Suppressor macrophage treated with lipopolysaccharide for 1 hour (primary cell): ENCODE measurements at regions not wholly inside any gene's neighbourhood (a gene's known extent, or its start where the extent isn't known, plus 50 kb on each side); places are given as distances from the start of the nearest gene placed in this dataset.

ENCODE experiments used
- DNase-seq, 3 donors: peaks; one replicate each; pipeline ENCODE4 v3.0.0-alpha.2; 2020 to 2022

DNA sequence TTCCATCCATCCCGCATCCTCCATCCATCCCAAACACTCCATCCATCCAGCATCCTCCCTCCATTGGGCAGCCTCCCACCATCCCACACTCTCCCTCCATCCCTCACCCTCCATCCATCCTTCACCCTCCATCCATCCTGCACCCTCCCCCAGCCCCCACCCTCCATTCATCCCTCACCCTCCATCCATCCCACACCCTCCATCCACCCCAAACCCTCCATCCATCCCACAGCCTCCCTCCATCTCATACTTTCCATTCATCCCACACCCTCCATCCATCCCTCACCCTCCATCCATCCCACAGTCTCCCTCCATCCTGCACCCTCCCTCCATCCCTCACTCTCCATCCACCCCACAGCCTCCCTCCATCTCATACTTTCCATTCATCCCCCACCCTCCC lies 60.4 kb downstream of the FOXI2 start:
- no peak for DNase-seq

DNA sequence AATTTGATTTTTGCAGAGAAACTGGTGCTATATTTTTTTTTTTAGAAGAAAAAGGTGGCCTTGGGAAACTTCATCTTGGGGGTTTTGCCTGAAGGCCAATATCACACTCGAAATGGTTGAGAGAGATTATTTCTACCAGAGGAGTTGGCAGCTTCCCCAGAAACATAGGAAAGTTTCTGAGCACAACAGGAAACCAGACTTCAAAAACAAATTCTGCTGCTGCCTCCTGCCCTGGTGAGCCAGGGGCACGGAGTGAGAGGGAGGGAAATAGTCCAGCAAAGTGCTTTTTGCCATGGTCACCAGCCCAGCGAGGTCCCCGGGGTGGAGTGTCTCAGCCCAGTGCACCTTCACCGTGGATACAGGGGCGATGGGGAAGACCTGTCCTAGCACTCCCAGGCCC lies 61.1 kb downstream of the FOXI2 start:
- DNase-seq, result no peak

DNA sequence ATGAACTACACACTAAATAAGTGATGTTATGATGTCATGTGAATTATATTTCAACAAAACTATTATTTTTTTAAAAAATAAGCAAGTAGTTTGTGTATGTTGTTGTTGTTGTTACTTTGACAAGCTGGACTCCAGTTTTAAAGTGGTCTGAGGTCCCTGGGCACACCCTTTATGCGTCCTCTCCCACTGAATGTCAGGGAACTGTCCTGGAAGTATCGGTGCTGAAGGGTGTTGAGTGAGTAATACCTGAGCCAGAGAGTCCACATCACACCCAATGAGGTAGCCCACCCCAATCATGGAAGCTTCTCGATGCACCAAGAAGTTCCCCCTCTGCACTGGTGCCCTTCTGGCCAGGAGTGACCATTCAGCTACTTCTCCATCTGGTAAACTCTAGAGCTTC lies 64.3 kb downstream of the FOXI2 start:
- no peak for DNase-seq

DNA sequence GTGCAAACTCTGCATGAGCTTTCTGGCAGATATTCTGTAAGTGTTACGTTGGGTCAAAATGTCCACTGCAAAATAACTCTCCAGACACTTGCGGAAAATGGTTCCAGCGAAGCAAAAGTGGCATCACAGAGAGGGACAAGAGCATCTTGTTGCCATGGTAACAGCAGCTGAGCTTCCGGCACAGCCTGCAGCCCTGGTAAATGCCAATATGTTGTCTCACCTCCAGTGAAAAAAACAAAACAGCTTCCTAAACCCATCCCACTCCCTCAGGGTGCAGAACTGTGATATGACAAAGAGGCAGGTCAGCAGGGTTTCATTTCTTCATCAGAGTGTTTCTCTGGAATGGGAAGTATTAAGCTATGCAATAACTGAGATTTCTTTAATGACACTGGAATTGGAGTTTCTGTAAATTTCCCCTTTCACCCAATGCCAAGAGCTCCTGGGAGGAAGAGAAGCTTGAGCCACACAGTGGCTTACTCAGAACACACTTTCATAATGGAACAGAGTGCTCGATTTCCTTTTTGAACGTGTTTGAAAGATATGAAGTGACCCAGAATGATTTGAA lies 65.6 kb downstream of the FOXI2 start:
- peak; percentile 35 to 66 (median 49) for DNase-seq

DNA sequence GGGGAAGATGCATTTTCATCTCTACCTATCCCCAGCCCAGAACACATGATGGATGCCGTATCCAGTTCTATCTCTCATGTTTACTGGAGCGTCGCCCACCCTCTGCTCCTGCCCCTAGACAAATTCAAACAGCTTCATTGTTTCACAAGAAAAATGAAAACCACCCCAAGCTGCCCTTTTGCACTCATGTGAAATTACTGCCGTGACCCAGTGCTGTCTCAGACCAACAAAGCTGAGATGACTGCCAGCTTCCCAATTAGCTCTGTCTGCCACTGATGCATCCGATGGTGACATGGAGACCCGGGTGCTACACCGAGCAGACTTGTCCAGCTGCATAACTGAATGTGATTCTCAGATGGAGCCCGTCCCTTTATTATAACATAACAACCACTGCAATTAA lies 67.7 kb downstream of the FOXI2 start:
- DNase-seq, result no peak

GRCh38 chr10:127805950-127806349 lies 69.0 kb downstream of the FOXI2 start:
- DNase-seq, result no peak

- DNase-seq, result no peak
Measured at GRCh38 chr10:127812041-127812440, 75.1 kb downstream of the FOXI2 start.

GRCh38 chr10:127813290-127813689 lies 76.3 kb downstream of the FOXI2 start:
- no peak for DNase-seq

DNA sequence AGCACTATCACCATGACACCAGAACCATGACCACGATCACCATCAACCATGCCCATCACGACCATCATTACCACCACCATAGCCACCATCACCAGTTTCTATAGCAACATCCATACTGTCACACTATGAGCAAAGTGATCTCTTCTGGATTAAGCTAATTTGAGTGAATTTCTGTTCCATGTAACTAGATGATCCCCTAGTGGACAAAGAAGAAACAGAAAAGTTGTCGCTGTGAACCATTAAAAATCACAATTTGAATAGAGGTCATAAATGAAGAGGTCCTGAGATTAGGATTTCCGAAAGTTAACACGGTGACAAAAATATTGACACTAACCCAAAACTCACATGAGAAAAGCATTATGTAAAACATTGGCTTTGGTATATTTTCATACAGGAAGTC lies 77.6 kb downstream of the CLRN3 start:
- no peak for DNase-seq

DNA sequence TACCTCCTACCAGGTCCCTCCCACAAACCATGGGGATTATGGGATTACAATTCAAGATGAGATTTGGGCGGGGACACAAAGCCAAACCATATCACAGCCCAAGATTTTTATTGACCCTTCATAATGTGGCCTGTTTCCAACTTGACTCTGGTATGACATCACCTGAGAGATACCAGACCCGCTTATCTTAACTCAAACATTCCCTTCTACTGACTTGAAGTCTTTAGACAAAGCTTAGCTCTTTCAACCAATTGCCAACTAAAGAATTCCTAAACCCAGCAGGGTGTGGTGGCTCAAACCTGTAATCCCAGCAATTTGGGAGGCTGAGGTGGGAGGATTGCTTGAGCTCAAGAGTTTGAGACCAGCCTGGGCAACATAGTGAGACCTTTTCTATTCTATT lies 67.9 kb downstream of the CLRN3 start:
- no peak for DNase-seq

DNA sequence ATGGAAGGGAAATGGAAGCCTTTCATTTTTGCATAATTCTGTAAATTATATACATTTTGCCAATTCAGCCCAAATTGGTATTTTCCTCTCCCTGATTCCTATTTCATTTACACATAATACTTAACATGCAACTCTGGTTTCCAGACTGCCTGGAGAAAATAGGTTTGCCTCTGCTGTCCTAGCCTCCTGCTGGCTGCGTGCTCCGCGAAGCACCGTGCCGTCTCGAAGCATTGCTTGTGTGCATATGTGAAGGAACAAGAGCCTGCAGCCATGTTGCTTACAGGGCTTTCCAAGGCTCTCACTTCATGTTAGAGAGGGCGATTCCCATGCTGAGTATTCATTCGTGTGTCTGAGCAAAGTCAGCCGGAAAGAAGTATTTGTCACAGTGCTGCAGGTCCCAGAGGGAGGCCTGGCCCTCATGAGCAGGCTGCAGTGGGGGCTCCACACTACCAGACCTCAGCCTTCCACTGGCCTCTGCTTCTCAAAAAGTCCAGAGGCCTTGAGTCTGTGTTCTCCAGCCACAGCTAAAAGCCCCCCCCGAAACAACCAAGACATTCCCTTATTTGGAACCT lies 66.5 kb downstream of the CLRN3 start:
- DNase-seq, result no peak

DNA sequence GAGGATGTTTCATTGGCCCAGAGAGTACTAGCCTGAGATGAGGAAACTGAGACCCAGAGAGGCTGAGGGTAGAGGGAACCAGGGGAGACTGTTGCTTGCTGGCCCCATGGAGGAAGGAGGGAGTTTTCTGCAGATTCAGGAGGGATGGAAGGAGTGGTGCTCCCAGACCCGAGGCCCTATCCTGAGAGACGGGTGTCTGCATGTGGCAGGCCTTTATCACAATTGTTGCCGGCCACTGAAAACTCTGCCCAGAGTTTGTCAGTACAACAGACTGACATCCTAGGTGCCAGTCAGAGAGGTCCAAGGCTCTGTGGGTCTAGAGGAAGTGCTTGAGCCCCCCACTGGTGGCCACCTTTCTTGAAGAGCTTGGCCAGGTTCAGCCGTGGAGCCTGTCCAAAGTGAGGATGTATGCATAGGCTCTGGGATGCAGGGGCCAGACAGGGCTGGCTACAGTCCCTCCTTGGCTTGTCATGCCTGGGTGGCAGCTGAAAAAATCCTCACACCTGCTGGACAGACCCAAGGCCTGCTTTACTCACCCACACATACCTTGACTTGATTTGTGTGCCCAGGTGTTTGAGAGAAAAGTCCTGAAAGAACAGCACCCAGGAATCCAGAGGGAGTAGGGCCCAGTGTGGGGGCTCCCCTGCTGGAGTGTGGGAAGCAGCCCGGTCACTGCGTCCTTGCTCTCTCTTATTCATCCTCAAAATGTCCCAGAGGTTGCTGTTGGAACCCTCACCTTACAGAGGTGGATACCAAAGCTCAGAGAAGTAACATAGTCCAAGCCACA lies 65.2 kb downstream of the CLRN3 start:
- DNase-seq, result no peak
